ENCODE measurements at regions not wholly inside any gene's neighbourhood (a gene's known extent, or its start where the extent isn't known, plus 50 kb on each side); places are given as distances from the start of the nearest gene placed in this dataset.

DNA sequence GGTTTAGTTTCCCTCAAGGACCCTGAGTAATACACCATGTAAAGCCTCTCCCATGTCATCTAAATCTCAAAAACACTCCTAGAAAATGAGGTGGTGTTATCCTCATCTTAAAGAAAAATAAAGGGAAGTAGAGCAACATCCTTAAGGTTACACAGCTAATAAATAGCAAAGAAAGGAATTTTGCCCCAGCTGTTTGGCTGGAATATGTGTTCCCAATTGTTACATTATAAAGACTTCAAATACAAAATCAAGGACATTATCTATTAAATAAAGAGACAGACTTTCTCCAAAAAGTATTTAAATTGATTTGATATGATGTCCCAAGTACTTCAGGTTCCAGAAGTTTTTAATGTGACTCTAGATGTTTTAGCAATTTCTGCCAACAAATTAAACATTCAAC, 57.9 kb upstream of the IL15 start (continued):
- TF ChIP-seq, protein P1, sequence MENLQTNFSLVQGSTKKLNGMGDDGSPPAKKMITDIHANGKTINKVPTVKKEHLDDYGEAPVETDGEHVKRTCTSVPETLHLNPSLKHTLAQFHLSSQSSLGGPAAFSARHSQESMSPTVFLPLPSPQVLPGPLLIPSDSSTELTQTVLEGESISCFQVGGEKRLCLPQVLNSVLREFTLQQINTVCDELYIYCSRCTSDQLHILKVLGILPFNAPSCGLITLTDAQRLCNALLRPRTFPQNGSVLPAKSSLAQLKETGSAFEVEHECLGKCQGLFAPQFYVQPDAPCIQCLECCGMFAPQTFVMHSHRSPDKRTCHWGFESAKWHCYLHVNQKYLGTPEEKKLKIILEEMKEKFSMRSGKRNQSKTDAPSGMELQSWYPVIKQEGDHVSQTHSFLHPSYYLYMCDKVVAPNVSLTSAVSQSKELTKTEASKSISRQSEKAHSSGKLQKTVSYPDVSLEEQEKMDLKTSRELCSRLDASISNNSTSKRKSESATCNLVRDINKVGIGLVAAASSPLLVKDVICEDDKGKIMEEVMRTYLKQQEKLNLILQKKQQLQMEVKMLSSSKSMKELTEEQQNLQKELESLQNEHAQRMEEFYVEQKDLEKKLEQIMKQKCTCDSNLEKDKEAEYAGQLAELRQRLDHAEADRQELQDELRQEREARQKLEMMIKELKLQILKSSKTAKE (CRISPR knock-in tag; IDR thresholded peaks at IDR 0.05; ENCODE audit: borderline replicate concordance) = no peak
- no peak for TF ChIP-seq ATM (IDR thresholded peaks at IDR 0.05; ENCODE audit: borderline replicate concordance)
- no peak for TF ChIP-seq RARG (CRISPR knock-in tag; IDR thresholded peaks at IDR 0.05; ENCODE audit: low read depth)
- TF ChIP-seq, protein P2, sequence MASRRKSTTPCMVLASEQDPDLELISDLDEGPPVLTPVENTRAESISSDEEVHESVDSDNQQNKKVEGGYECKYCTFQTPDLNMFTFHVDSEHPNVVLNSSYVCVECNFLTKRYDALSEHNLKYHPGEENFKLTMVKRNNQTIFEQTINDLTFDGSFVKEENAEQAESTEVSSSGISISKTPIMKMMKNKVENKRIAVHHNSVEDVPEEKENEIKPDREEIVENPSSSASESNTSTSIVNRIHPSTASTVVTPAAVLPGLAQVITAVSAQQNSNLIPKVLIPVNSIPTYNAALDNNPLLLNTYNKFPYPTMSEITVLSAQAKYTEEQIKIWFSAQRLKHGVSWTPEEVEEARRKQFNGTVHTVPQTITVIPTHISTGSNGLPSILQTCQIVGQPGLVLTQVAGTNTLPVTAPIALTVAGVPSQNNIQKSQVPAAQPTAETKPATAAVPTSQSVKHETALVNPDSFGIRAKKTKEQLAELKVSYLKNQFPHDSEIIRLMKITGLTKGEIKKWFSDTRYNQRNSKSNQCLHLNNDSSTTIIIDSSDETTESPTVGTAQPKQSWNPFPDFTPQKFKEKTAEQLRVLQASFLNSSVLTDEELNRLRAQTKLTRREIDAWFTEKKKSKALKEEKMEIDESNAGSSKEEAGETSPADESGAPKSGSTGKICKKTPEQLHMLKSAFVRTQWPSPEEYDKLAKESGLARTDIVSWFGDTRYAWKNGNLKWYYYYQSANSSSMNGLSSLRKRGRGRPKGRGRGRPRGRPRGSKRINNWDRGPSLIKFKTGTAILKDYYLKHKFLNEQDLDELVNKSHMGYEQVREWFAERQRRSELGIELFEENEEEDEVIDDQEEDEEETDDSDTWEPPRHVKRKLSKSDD (CRISPR knock-in tag; IDR thresholded peaks at IDR 0.05; ENCODE audit: low read depth) = no peak
- no peak for TF ChIP-seq ZNF33A (CRISPR knock-in tag; IDR thresholded peaks at IDR 0.05; ENCODE audit: borderline replicate concordance)
- TF ChIP-seq ZNF496 (CRISPR knock-in tag; IDR thresholded peaks at IDR 0.05; ENCODE audit: insufficient replicate concordance) = no peak
- no peak for TF ChIP-seq THYN1 (CRISPR knock-in tag; IDR thresholded peaks at IDR 0.05; ENCODE audit: borderline replicate concordance, low read depth)
- TF ChIP-seq ZNF335 (CRISPR knock-in tag; IDR thresholded peaks at IDR 0.05) = no peak

DNA sequence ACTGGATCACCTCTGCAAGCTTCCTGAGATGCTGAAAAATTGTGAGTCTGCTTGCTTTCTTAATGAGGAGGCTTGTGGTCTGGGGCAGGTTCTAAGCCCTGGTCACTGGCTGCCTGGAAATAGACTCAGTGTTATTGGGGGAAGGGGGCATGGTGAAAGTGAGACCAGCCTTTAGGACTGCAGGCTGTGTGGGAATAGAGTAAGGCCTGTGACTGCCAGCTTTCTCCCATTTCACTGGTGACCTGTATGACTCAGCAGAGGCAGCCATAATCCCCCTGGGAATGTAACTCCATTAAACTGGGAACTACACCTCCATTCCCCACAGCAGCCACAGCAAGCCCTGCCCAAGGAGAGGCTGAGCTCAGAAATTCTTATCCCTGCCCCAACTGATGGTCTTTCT, 55.9 kb upstream of the IL15 start:
- Histone ChIP-seq H3K27ac (ENCODE audit: extremely low read length, insufficient read depth, low read length) (no peak overlapping the region), H3K9ac (ENCODE audit: insufficient read depth, low read depth, low read length) (no peak overlapping the region), H3K79me2 (ENCODE audit: insufficient read depth, low read length) (no peaks in the 10 kb centered on the region), H3K4me3 (replicated peaks in 1 of 3; ENCODE audit: insufficient read depth in 1 of 3, low read depth in 2 of 3, low read length in 3 of 3) (no peak overlapping the region), H4K20me1 (ENCODE audit: insufficient read depth, low read length) (no peaks in the 10 kb centered on the region), H2AFZ (ENCODE audit: low read length) (no peak overlapping the region), H3K36me3 (replicated peaks in 1 of 2; ENCODE audit: control insufficient read depth in 1 of 2, insufficient read depth in 2 of 2, low read length in 2 of 2) (no peaks in the 10 kb centered on the region), H3K4me2 (ENCODE audit: low read depth, low read length) (no peak overlapping the region), H3K27me3 (ENCODE audit: control insufficient read depth in 1 of 2, insufficient read depth in 2 of 2, low read length in 2 of 2) (no peaks in the 10 kb centered on the region), H3K4me1 (ENCODE audit: insufficient read depth, low read length) (no peaks in the 10 kb centered on the region), H3K9me3 (ENCODE audit: low read length) (peaks cover 50% of the 10 kb centered on the region)
- intact Hi-C loops (cut with micrococcal nuclease; ENCODE audit: unreplicated experiment) (no loop called here), in situ Hi-C loops (cut with HindIII; ENCODE audit: extremely low pct_ligation_motif_present, low pct_unique_long_range_greater_than_20kb) (no loop called here)
- POLR2A ChIA-PET = no interaction called here
- no TSS peak for BruUV-seq (replicated peaks)
- DNase-seq (ENCODE audit: low spot score) (no peak), ATAC-seq (no peak), FAIRE-seq (no peak)
- CTCF ChIA-PET (ENCODE audit: low intra/inter-chr PET ratio, low total read pairs) = no interaction called here
- TF ChIP-seq, protein P3, sequence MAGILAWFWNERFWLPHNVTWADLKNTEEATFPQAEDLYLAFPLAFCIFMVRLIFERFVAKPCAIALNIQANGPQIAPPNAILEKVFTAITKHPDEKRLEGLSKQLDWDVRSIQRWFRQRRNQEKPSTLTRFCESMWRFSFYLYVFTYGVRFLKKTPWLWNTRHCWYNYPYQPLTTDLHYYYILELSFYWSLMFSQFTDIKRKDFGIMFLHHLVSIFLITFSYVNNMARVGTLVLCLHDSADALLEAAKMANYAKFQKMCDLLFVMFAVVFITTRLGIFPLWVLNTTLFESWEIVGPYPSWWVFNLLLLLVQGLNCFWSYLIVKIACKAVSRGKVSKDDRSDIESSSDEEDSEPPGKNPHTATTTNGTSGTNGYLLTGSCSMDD (CRISPR knock-in tag; IDR thresholded peaks at IDR 0.05) = no peak
- TF ChIP-seq KLF13 (CRISPR knock-in tag; IDR thresholded peaks at IDR 0.05) (no peak), GATAD1 (CRISPR knock-in tag; IDR thresholded peaks at IDR 0.05) (no peak), ZNF547 (CRISPR knock-in tag; IDR thresholded peaks at IDR 0.05) (no peak), ZNF768 (CRISPR knock-in tag; IDR thresholded peaks at IDR 0.05) (no peak), ZNF775 (CRISPR knock-in tag; IDR thresholded peaks at IDR 0.05; ENCODE audit: borderline replicate concordance) (no peak), HNRNPLL (IDR thresholded peaks at IDR 0.05; ENCODE audit: low read depth, low read length, poor library complexity, severe bottlenecking) (no peak), HOXA9 (CRISPR knock-in tag; IDR thresholded peaks at IDR 0.05; ENCODE audit: borderline replicate concordance) (no peak)
- TF ChIP-seq, protein P4, sequence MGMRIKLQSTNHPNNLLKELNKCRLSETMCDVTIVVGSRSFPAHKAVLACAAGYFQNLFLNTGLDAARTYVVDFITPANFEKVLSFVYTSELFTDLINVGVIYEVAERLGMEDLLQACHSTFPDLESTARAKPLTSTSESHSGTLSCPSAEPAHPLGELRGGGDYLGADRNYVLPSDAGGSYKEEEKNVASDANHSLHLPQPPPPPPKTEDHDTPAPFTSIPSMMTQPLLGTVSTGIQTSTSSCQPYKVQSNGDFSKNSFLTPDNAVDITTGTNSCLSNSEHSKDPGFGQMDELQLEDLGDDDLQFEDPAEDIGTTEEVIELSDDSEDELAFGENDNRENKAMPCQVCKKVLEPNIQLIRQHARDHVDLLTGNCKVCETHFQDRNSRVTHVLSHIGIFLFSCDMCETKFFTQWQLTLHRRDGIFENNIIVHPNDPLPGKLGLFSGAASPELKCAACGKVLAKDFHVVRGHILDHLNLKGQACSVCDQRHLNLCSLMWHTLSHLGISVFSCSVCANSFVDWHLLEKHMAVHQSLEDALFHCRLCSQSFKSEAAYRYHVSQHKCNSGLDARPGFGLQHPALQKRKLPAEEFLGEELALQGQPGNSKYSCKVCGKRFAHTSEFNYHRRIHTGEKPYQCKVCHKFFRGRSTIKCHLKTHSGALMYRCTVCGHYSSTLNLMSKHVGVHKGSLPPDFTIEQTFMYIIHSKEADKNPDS (CRISPR knock-in tag; IDR thresholded peaks at IDR 0.05) = no peak
